ENCODE measurements at regions not wholly inside any gene's neighbourhood (a gene's known extent, or its start where the extent isn't known, plus 50 kb on each side); places are given as distances from the start of the nearest gene placed in this dataset.

DNA sequence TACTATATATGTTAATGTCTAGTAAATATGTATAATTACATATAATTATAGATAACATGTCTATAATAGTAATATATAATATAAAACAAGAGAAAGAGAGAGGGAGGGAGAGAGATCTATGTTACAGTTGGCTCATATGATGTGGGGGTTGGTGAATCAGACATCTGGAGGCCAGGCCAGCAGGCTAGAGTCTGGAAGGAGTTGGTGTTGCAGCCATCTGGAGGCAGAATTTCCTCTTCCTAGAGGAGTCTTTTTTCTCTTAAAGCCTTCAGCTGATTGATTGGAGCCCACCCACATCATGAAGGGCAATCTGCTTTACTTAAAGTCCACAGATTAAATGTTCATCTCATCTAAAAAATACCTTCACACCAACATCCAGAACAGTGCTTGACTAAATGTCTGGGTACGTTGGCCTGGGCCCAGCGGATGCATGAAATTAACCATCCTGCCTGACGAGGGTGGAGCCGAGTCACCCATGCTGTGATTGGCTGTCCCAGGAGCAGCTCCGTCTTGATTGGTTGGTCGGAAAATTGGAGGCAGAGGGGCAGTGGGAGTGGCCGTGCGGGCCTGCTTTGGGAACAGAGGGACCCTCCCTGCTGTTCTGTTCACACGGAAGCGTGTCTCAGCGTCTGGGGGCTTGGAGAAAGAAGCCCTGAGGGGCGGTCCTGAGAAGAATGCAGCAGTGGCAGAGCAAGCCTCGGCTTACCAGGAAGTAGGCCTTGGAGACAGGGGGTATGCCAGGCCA lies 392.4 kb downstream of the QKI start:
- no peak for DNase-seq (ENCODE audit: low spot score)

DNA sequence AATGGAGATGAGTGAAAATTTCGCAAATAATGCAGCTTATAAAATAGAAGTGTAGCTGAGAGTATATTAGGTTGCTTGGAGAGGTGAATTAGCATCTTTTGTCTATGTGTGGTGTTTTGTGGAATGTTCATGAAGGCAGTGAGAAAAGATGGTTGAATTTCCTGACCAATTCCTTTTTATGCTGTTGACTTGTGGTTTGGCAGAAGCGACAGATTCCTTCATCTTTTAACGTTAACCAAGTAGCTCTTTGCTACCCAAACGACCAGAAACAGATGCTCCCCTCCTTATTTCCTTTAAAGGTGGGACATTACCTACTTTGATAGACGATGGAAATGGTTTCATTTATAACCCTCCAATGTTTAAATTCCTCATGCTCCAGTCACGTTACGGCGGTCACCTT lies 390.5 kb downstream of the QKI start:
- DNase-seq (ENCODE audit: low spot score) = no peak

DNA sequence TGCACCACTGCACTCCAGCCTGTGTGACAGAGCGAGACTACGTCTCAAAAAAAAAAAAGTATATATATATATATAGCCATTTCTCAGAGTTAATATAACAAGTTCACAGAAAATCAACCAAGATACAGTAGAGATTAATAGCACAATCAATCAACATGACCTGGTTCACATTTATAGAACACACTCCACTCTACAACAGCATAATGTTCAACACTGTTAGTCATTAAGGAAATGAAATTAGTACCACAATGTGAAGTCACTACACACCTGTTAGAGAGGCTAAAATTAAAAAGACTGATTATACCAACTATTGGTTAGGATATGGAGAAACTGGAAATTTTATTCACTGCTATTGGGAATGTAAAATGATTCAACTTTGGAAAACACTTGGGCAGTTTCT lies 387.7 kb downstream of the QKI start:
- no peak for DNase-seq (ENCODE audit: low spot score)

DNA sequence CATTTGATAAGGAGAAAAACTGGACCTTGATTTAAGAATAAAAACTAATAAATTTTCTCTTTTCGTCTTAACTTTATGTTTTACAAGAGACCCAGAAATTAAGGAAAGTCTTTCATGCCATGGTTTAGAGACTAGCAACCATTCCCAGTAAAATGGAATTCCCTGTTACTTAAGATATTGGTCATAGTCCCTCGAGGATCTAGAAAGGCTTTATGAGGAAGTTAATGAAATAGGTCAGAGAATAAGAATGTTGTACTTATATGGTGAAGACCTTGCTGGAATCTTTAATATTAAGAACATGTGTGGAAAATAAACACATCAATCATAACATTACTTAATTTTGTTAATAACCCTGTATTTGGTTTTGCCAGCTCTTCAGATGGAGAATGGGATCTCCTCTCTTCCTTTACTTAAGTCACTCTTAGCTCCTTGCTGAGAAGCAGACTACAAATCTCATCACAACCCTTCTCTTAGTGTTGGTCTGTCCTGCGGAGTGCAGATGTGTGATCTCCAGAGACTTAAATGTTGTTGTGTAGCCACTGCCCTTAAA lies 382.9 kb downstream of the QKI start:
- DNase-seq (ENCODE audit: low spot score) = no peak

DNA sequence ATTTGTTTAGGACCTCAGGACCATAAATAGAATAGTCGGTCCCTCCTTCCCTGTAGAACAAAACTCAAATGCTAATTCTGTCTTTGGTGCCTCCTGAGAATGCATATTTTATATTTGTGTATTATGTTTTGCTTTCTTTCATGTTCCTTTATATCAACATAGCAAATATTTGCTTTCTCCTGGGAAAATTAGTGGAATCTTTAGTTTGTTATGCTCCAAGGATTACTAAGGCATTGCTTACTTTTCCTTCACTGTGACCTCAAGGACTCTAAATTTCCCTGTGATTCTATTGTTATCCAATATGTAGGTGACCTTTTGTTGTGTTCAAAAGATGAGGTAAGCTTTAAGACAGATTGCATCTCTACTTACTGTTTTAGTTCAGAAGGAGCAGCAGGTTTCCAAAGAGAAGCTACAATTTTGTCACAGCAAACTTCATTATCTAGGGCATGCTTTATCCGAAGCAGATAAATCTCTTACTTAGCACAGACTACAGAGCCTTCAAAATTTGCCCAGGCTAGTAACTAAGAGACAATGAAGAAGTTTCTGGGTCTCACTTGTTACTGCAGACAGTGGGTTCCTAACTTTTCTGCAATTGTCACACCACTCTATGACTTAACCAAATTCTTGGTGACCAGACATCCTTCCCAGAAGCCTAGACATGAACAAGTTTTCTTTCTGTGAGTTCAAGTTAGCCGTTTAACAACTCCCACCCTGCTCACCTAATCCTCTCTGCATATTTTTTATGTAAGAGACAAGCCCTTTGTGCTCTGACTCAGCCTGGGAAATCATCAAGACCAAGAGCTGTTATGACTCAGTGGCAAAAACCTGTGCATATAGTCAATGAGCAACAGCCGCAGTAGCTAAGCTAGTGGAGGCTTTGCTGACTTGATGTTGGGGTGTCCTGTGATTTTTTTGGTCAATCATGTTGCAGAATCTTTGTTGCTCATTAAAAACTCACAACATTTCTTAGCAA lies 378.8 kb downstream of the QKI start:
- DNase-seq (ENCODE audit: low spot score) = peak; percentile 32

DNA sequence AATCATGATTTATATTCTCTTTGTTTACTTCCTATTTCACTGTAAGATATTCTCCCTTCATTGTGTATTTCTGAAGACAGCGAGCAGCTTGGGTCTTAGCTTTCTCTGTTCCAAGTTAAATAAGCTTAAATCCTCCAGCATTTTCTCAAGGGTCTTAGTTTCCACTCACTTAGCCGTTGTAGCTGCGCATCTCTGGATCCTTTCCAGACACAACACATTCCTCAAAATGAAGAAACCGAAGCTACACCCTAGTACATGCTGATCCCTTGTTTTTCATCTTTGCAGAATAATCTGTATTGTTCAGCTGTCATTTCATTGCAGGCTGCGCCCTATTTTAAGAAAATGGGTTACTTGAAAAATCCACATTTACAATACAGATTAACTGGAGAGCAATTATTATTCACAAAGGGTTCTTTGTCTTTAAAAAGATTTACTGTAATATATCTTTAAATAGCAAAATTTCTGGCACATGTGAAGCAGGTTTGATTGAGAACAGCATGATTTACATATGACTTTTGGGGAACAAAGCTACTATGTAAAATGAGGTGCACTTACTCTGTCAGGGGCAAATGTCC lies 375.8 kb downstream of the QKI start:
- no peak for DNase-seq (ENCODE audit: low spot score)

DNA sequence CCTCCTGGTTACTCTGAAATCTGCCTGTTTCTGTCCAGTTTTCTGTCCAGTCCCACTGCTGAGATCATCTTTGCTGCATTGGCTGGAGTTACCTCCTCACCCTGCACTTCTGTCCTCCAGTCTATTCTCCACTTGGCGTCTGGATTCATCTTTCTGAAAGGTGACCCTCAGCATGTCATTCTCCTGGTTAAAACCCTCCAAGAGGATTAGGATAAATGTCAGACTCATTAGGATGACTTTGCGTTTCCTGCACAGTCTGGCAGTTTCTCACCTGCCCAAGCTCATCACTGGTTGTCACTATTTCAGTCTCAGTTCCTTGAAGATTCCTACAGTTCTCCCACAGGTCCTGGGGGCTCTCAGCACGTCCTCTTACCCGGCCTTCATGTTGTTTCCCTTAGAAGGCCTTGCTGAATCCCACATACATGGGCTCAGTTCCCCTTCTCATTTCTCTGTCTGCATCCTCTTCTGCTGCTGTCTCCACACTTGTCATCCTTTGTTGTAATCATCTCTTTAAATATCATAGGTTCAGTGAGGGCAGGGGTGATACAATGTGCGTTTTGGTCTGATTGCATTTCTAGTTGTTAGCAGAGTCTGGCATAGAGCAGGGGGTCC lies 374.8 kb downstream of the QKI start:
- no peak for DNase-seq (ENCODE audit: low spot score)

DNA sequence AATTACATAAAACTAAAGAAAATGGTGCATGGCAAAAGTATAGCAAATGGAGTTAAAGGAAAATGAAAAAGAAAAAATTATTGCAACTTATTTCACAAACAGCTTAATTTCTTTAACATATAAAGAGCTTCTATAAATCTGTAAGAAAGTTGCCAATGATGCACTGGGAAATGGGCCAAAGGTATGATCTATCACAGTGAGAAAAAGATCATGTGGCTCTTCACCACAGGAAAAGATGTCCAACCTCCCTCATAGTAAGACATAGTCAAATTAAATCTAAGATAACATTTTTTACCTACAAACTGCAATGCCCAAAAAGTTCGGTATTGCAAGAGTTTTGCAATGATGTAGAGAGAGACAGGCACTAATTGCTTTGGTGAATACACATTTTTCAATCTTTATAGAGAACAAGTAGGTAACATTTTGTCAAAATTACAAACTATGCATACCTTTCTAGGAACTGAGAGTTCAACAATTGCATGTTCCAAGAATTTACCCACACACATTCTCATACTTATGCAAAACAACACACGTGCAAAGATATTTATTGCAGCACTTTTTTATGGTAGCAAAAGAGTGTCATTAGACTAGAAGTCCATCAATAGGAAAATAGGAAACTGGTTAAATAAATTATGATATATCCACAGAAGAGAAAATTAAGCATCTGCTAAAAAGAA lies 372.6 kb downstream of the QKI start:
- DNase-seq (ENCODE audit: low spot score) = no peak

DNA sequence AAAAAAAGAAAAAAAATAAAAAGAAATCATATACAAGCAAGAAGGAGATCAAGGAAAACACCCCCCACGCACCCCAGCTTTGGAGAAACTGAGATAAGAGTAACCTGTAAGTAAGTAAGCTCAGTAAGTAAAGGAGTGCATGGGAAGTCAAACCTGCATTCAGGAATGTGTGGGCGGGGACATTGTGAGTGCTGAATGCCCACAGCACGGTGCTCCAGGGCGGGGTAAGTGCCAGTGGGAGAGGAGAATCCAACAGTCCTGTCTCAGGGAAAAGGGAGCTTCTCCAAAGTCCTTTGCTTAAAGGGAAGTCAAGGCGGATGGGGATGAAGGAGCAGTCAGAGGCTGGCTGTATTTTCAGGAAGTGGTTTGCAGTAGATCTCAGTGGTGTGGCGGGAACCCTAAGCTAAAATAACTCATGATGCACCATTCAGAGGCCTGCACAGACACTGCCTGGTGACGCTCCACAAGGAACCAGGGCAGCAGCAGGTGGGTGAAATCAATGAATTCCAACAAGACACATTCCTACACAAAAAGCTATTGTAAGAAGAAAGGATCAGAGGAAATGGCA lies 368.0 kb downstream of the QKI start:
- DNase-seq (ENCODE audit: low spot score) = no peak

DNA sequence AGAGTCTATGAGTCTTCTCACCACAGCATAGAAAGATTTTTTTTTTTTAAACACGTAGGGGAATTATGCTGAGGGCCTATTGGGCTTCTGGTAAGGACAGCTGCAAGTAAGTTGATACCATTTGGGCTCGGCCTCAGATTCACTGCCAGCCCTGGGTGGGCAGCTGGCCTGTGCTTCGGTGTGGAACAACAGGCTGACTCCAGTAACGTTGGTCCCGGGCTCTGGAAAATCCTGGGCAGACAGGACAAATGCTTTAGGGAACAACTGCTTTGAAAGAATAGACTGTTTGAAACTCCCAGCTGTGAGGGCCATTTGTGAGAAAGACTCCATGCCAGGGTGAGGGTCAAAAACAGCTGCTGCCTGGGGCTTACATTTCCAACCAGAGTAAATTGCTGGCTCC lies 366.5 kb downstream of the QKI start:
- DNase-seq (ENCODE audit: low spot score) = no peak

DNA sequence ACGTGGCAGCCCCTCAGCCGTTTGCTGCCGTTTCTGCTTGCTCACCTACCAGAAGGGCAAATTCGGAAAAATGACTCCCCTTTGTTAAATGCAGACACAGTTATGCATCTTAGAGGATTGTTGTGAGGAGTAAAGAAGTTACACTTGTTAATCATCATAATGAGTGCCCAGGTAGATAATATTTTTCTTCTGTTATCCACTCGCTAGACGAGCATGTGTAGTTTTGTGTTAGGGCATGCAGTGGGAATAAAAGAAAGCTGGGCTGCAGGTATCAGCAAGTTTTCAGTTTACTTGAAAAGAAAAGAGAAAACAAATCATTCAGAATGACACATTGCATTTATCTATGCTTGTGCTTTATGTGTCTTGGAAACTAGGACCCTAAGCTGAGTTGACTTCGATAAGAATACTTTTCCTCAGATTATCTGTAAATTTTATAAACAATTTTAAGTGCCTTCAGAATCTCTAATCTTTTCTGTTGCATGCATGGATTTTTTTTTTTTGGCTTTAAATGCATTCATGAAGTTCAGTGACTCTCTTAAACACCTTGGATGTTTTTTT lies 365.3 kb downstream of the QKI start:
- DNase-seq (ENCODE audit: low spot score) = no peak

DNA sequence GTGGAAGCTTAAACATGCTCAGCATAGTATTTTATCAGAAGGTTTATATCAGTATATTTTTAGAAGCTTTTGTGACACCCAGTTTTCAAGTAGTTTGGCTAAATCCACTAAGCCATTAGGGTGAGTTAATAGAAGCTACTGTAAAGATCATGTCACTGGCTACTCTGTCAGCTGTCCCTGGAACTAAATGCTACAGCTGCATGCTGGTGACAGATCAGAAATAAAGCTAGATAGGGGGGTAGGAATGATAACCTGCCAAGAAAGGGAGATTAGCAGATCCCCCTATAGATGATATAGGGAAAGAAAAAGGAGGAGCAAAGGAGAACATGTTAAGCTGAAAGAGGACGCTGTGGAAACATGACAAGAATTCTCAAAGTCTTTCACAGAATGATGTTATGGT lies 363.2 kb downstream of the QKI start:
- DNase-seq (ENCODE audit: low spot score) = no peak

DNA sequence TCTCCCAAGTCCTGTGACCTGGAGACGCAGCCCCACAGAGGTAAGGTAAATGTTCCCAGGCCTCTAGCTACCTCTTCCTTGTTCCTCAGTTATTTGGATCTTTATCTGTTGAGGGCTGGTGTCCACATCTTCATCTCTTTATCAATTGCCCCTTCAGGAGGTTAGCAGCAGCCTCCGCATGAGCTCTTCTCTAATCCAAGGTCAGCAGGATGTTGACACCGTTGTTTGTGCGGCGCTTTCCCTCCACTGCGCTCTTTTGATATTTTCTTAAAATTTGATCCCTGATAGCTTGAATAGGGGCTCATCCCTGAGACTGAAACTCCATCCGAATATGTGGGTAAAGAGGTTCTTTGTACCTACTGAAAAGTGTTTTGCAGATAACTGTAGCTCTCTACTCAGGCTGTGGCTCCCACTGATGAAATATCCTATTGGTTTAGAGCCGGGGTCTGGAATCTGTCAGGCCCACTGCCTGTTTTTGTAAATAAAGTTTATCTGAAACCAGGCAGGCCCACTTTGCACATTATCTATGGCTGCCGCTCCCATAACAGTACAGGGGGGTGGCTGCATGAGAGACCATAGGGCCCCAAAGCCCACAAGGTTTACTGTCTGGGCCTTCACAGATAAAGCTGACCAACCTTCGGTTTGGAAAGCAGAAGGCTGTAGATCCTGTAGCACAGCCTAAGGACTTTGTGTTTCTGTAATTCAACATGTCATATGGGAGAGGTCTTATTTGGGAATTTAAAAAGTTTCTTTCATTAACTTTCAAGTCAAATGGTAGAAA lies 362.6 kb downstream of the QKI start:
- DNase-seq (ENCODE audit: low spot score) = no peak

DNA sequence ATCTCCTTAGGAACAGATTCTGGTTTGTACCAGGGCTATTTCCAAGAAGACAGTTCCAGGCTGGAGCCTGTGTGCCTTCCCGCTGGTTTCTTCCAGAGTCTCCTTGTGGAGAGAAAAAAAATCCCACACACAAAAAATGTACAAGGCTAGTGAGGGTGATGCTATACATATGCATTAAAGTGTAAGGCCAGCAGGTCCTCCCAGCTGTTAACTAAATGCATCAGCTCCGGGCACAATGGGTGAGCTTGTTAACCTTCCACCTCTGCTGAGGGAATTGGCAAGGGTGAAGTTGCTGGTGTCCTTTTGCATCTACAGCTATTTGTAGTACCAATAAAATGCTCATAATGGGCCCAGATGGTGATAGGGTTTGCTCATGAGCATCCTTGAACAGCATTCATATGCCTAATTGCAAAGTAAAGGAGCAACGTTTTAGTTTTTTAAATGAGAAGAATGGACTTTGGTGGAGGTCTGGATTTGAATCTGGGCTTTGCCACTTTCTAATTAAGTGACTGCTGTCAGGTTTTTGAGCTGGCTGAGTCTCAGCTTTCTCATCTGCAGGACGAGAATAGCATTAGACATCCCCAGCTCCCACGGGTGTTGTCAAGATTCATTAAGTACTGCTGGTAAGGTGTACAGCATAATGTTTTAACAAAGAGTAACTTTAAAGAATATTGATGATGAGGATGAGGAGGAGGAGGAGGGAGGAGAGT lies 361.8 kb downstream of the QKI start:
- no peak for DNase-seq (ENCODE audit: low spot score)

DNA sequence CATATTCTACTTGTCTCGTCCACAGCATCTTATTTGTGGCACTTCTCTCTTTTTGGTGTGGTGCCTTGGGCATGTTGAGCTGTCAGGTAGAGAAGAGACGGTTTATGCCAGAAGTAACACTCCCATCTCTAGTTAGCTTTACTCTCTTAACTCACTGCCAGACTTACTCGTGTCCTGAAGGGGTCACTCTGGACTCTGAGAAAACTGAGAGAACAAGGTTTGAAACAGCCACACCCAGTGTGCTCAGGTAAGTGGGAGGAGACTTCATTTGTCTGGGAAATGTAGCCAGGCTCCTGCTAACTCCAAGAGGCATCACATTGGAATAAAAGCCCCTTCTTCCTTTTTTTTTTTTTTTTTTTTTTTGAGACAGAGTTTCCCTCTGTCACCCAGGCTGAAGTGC lies 360.8 kb downstream of the QKI start:
- no peak for DNase-seq (ENCODE audit: low spot score)

DNA sequence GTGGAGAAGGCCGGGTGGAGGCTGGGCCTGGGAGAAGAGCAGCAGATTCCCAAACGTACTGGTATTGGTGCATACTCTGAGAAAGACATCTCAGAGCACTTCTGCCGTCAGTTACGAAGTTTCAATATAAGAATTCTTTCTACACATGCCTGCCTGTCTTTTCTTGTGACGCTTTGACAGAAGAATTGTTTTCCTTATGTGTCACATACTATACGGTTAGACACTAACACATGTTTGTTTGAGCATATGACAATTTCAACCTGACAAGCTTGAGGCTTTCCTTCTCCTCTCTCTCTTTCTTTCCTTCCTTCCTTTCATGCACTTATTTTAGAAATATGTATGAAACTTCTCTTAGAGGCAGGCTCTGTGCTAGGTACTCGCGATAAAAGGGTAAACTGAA lies 360.0 kb downstream of the QKI start:
- no peak for DNase-seq (ENCODE audit: low spot score)

DNA sequence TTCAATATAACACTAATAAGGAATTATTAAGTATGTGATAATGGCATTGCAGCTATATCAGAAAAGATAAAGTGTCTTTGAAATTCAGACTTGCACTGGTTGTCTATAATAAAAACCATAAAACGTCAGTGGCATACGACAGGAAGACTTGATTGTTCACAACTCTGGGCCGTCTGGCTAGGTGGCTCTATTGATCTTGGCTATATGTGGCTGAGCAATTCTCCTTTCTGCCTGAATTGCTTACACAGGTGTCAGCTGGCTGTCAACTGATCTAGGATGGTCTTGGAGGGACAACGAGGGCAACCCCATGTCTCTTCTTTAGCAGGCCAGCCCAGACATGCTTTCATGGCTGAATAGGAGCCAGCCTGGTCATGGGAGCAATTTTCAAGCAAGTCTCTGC lies 359.1 kb downstream of the QKI start:
- DNase-seq (ENCODE audit: low spot score) = no peak

DNA sequence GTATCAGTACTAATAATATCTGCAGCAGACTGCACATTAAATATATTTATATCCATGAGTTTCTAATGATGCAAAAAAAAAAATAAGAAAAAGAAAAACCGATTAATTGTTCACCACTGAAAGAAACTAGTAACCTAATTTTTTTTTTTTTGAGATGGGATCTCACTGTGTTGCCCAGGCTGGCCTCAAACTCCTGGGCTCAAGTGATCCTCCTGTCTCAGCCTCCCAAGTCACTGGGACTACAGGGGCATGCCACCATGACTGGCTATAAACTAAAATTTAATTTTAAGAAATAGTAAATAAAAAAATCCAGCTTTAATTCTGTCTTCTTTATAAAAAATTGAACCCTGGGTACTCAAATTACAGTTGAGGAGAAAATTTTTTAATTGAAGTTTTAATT lies 358.2 kb downstream of the QKI start:
- no peak for DNase-seq (ENCODE audit: low spot score)

DNA sequence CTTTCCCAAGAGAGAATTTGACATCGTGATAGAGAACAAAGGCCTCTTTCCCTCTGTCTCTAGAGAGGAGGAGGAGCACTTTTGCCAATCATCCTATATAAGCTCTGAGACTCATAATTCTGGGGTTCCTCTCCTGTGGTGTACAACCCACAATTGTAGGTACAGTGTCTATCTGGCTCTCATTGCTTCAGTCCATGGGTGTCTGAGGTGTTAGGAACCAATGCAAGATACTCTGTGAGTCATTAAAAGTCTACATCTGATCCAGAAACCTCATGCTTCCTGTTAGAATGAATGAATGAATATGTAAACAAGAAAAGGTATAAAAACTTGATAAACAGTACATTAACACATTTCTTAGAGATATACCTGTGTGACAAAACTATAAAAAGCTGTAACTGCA lies 356.7 kb downstream of the QKI start:
- DNase-seq (ENCODE audit: low spot score) = no peak

DNA sequence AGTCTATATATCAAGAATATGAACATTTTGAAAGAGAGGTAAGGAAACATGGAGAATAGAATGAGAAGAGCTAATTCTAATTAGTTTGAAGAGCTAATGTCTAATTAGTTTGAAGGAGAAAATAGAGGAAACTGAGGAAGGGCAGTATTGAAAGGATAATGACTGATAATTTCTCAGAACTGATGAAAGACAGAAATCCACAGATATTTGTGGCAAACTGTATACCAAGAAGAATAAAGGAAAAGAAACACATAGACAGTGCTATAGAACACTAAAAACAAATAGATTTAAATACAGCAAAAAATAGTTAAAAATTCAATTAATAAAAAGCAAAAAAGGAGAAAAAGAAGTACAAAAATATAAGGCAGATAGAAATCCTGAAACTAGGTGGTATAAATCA lies 354.4 kb downstream of the QKI start:
- DNase-seq (ENCODE audit: low spot score) = no peak
